GM21619 (cell line): ENCODE measurements at regions not wholly inside any gene's neighbourhood (a gene's known extent, or its start where the extent isn't known, plus 50 kb on each side); places are given as distances from the start of the nearest gene placed in this dataset.
"Not testable (repeated sequence)": the region's sequence is repeated elsewhere in the genome, so short reads cannot be mapped to it uniquely, and the experiment has no call there.

Source experiments
- ATAC-seq: cut with Tn5 transposase; IDR thresholded peaks from one replicate; pipeline ENCODE4 v1.9.1; 2021; ENCODE audit not compliant: unreplicated experiment

GRCh38 chr2:129192117-129192516 is 787.3 kb upstream of the RAB6C start:
- no peak for ATAC-seq

DNA sequence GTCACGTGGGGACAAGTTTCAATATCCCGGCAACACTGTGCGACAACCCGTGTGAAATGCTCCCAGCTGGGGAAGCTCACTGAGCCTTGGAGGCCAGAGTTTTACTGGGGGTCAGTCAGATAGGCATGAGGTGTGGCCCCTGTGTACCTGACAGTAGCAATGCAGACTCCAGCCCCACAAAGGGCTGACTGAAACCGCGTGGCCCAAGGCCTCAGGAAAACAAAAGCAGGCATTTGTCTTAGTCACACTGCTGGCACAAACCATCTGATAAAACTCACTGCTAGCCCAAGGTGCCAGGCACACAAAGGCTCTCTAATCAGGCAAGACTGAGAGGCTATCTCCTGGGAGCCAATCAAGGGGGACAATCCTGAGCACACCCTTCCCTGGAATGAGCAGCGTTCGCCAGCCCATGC is 786.6 kb upstream of the RAB6C start:
- no peak for ATAC-seq

GRCh38 chr2:129193961-129194360 is 785.5 kb upstream of the RAB6C start:
- ATAC-seq: no peak

GRCh38 chr2:129199501-129199900 is 780.0 kb upstream of the RAB6C start:
- ATAC-seq: no peak

- ATAC-seq: no peak
Observed at GRCh38 chr2:129201696-129202095, 777.8 kb upstream of the RAB6C start.

DNA sequence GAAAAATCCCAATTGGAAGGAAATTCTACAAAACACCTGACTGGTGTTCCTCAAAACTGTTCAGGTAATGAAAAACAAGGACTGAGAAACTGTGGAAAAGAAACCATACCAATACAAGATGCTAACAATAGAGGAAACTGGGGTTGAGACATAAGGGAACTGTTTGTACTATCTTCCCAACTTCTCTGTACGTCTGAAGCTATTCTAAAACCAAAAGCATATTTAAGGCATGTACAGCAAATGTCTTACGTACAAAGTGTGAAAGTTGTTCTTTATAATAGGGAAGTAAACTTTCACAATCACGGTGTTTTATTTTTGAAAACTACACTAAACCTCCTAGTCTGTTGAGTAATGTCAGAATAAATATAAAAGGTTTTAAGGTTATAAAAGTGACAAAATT is 776.1 kb upstream of the RAB6C start:
- ATAC-seq: no peak

DNA sequence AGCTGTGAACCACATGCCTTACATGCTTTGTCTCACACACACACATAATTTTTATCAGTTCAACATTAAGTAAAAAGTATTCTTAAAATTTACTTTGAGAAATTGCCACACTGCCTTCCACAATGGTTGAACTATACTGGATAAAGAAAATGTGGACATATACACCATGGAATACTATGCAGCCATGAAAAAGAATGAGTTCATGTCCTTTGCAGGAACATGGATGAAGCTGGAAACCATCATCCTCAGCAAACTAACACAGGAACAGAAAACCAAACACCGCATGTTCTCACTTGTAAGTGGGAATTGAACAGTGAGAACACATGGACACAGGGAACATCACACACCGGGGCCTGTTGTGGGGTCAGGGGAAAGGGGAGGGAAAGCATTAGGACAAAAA is 774.9 kb upstream of the RAB6C start:
- ATAC-seq: not testable (repeated sequence)

DNA sequence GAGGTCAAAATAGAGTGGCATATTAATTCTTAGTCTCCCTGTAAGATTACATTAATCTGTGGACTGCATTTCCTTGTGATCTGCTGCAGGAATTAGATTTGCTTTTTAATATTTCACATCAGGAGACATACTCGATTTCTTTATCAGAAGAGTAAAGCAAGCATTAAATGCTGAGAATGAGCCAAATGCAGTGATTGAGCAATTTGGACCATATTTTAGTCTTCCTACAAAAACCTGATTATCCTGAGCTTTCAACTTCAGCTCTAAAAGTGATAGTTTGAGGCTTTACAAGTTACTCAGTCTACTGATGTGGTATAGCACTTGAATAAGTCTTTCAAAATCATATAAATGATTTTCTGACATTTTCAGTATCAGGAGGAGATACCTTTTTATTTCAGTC is 774.3 kb upstream of the RAB6C start:
- no peak for ATAC-seq

GRCh38 chr2:129205766-129206165 is 773.7 kb upstream of the RAB6C start:
- ATAC-seq: no peak

DNA sequence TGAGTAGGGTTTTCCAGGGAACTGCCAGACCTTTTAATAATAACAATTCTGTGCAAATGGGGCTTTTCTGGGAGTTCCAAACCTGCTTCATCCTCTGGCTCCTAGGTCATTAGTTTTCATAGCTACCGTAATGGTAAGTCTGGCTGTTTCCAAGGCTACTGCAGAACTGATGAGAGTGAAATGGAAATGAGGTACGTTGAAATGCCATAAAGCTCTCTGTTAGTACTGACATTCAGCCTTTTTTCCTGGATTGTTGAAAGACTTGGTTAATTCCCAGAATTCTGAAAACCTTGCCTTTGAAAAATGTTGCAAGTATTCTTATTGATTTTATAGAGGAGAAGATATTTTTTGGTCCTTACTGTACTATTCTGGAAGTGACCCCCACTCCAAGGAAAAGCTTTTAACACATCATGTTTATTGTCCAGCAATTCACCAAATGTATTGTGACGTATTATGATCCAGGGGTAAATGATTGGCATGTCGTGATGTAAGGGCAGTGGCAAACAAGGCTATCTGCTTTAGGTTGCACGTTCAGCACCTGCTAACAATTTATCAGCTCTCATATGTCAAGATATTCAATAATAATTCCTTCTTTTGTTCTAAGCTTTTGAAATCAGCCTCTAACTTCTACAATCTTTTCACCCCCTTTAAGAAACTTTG is 767.0 kb upstream of the RAB6C start:
- ATAC-seq: no peak

DNA sequence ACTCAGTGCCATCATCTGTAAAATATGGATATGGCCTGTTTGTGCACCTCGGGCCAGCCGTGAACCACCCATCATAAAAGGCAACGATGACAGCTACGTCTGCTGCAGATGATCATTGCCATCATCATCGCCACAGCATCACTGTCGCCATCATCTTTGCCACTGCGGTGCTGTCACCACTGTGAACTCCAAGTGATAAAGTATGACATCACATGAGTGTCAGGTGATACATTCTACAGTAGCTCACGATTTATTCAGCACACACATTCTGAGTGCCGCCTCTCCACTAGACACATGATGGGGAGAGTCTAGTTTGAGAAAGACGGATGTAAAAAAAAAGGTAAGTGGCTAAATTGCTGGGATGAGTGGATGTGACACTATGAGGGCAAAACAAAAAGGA is 755.4 kb upstream of the RAB6C start:
- ATAC-seq: no peak

GRCh38 chr2:129224486-129224885 is 755.0 kb upstream of the RAB6C start:
- ATAC-seq: no peak

DNA sequence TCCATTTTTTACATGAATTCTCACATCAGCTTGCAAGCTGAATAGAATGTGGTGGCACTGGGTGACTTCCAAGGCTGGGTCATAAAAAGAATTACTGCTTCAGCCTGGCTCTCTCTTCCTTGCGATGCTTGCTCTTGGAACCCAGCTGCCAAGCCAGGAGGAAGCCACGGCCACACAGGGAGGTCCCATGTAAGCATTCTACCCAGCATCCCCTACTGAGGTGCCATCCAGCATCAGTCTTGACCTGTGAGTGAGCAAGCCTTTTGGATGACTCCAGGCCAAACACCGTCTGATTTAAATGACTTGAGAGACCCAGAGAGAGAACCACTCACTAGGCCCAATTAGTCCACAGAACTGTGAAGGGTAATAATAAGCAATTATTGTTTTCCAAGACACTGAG is 750.3 kb upstream of the RAB6C start:
- ATAC-seq: no peak

DNA sequence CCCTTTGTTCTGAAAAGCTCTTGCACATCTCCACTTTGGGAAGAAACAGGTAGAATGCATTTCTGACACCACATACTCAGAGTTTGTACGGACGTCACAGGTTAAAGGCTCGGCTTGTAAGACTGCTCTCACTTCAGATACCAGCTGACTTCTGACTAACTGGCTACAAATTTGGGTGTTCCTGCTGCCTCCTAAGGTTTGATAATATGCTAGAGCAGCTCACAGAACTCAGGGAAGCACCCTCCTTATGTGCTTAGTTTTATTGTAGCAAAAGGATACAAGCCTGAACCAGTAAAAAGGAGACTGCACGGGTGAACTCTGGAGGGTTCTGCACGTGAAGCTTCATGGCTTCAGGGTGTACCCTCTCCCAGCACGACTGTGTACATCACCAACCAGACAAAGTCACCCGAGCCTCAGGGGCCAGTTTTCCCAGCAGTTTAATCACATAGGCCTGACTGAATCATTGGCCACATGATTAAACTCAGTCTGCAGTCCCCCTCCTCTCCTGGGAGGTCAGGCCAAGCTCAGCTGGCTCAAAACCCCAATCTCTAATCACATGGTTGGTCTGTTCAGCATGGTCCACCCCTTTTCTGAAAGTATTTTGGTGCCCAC is 749.5 kb upstream of the RAB6C start:
- no peak for ATAC-seq

DNA sequence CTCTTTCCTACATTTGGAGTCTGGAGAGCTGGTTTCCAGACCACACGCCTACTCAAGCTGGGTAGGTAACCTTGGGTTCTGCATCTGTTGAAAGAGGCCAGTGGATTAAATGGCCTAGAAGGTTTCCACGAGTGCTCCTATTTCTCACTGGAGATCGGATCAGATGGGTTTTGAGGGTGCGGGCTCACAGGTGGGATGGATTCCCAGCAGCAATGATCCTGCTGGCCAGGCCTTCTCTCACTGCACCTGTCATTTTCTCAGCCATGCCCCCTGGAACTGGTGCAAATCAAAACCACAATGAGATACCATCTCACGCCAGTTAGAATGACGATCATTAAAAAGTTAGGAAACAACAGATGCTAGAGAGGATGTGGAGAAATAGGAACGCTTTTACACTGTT is 747.5 kb upstream of the RAB6C start:
- no peak for ATAC-seq

- no peak for ATAC-seq
Observed at GRCh38 chr2:129233166-129233565, 746.3 kb upstream of the RAB6C start.

- ATAC-seq: no peak
Observed at GRCh38 chr2:129233751-129234406, 745.6 kb upstream of the RAB6C start.

- ATAC-seq: no peak
Observed at GRCh38 chr2:129236601-129237000, 742.9 kb upstream of the RAB6C start.

DNA sequence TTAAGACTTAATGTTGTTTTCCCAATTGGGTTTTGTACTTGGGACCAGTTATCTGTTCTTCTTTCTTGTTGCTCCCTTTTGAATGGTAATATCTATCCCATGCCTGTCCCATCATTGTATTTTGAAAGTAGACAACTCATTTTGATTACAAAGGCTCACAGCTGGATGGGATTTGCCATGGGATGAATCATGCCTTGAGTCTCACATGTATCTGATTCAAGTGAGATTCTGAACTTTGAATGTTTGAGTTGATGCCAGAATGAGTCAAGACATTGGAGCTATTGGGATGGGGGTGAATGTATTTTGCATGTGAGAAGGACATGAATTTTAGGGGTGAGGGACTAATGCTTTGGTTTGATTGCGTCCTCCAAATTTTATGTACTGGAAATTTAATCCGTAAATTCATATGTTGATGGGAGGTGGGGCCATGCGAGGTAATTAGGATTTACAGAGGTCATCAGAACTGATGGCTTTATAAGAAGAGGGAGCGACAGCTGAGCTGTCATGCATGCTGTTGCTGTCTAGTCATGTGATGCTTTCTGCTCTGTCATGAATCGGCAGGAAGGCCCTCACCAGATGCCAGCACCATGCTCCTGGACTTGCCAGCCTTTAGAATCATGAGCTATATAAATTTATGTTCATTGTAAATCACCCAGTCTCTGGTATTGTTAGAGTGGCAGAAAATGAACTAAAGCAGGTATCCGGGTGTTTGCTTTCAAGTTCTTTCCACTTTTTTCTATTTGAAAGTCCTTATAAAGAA is 741.3 kb upstream of the RAB6C start:
- ATAC-seq: no peak

GRCh38 chr2:129239141-129239540 is 740.3 kb upstream of the RAB6C start:
- ATAC-seq: no peak

DNA sequence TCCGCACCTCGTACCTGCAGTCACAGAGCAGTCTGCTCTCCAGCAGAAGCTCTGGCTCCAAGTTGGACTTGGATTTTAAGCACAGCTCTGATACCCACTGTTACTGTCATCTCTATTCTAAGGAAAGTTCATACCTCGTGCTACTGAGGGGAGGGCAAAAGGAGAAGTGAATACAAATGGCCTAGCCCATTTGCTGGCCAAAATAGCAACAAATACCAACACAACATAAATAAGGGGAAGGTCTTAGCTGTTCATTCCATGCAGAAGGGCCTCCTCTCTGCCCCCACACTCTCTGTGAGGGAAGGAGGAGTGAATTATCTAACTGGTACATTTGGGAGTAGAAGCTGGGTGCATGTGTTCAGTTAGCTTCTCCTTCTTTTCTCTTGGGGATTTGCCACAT is 739.4 kb upstream of the RAB6C start:
- no peak for ATAC-seq

DNA sequence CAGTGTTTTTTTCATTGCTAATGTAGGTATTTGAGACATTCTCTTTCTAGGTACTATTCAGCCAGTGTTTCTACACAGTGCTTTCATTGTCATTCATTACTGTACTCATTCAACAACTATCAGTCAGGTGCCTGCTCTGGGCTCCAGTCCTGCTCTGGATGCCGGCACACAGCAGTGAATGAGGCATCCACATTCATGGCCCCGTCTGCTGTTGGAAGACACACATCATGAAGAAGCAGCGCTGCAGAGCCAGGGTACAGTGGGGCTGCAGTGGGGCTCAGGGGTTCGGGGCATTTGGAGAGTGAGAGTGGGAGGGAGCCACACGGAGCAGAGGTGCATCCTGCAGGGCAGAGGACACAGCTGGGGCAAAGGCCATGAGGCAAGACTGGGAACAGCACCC is 737.2 kb upstream of the RAB6C start:
- no peak for ATAC-seq
